Spleen (tissue), 11 donors: ENCODE measurements at regions not wholly inside any gene's neighbourhood (a gene's known extent, or its start where the extent isn't known, plus 50 kb on each side); places are given as distances from the start of the nearest gene placed in this dataset.
"Not testable (repeated sequence)": the region's sequence is repeated elsewhere in the genome, so short reads cannot be mapped to it uniquely, and the experiment has no call there.

ENCODE experiments used
- DNase-seq: peaks from one replicate; pipeline ENCODE4 v3.0.0-alpha.2; 2020
- H3K27ac ChIP-seq, 8 donors: fragments of 200-600 bp; sonication (generic) in 7 of 8; 1 replicate in 4 of 8; 2 replicates in 4 of 8; pipeline versions ENCODE4 v1.5.0 to v1.8.0; 2016 to 2021; ENCODE audit warnings: inconsistent platforms in 4 of 8, mild to moderate bottlenecking in 4 of 8, moderate library complexity in 1 of 8
- H3K27me3 ChIP-seq, 7 donors: fragments of 200-600 bp; sonication (generic) in 6 of 7; replicated peaks in 1 of 7; 1 replicate in 4 of 7; 2 replicates in 3 of 7; pipeline versions ENCODE4 v1.5.0 to v1.8.0; 2016 to 2021; ENCODE audit warnings: inconsistent platforms in 3 of 7, mild to moderate bottlenecking in 1 of 7
- H3K36me3 ChIP-seq, 6 donors: fragments of 200-600 bp; sonication (generic) in 5 of 6; 1 replicate in 4 of 6; 2 replicates in 2 of 6; pipeline versions ENCODE4 v1.5.0 to v1.8.0; 2016 to 2021; ENCODE audit warnings: inconsistent platforms in 2 of 6
- H3K4me1 ChIP-seq, 6 donors: fragments of 200-600 bp; sonication (generic) in 5 of 6; 1 replicate in 3 of 6; 2 replicates in 3 of 6; pipeline versions ENCODE4 v1.5.0 to v1.8.0; 2016 to 2021; ENCODE audit warnings: inconsistent platforms in 3 of 6
- H3K4me3 ChIP-seq, 8 donors: fragments of 200-600 bp; sonication (generic) in 7 of 8; 1 replicate in 4 of 8; 2 replicates in 4 of 8; pipeline versions ENCODE4 v1.5.0 to v1.8.0; 2016 to 2021; ENCODE audit warnings: inconsistent platforms in 4 of 8, mild to moderate bottlenecking in 4 of 8, moderate library complexity in 2 of 8
- H3K9me3 ChIP-seq, 8 donors: fragments of 200-600 bp; sonication (generic) in 7 of 8; 1 replicate in 4 of 8; 2 replicates in 4 of 8; pipeline versions ENCODE4 v1.5.0 to v1.8.0; 2016 to 2021; ENCODE audit warnings: inconsistent platforms in 4 of 8
- POLR2A ChIP-seq, 3 donors: fragments of 450-650 bp; IDR thresholded peaks; one replicate each; pipeline ENCODE4 v1.5.1; 2017; ENCODE audit warnings: antibody characterized with exemption in 3 of 3, mild to moderate bottlenecking in 1 of 3
- POLR2AphosphoS5 ChIP-seq, 3 donors: sonication (generic); formaldehyde crosslinking; IDR thresholded peaks; one replicate each; pipeline ENCODE4 v1.5.1; 2017; ENCODE audit warnings: antibody characterized with exemption in 3 of 3
- WGBS, 5 donors: extraction: QIAGEN DNeasy Blood & Tissue Kit in 3 of 5; methylation state at CpG; one replicate each; pipeline versions ENCODE4 v1.1.5 to v1.1.7; 2013 to 2018; 5-methylcytosine and 5-hydroxymethylcytosine counted together
- intact Hi-C: fragments of 100-400 bp; cut with DNase I; formaldehyde crosslinking; loops from one replicate; pipeline ENCODE4 v1.15.0; 2023; ENCODE audit warnings: low total_unique reads
- TF ChIP-seq, protein P1 (sequence below), 11 experiments: fragments of 200-600 bp in 7 of 11; fragments of 450-650 bp in 4 of 11; sonication (generic) in 4 of 11; IDR thresholded peaks in 8 of 11; conservative IDR thresholded peaks in 3 of 11; 1 replicate in 7 of 11; 2 replicates in 4 of 11; pipeline versions ENCODE4 v1.4.0 to v1.8.0; 2016 to 2021; ENCODE audit warnings: antibody characterized with exemption in 11 of 11, inconsistent platforms in 4 of 11, mild to moderate bottlenecking in 1 of 11
- donor health status: healthy with polysubstance abuse.
- donor health status: DM: no; HTN: no; CAD: no; lungs with moderate emphysema.
- donor health status: DM: no; HTN: no; CAD: no.
- donor health status: Bipolar disorder and iron deficiency.
- donor health status: healthy.
- donor health status: DM: no; HTN: no; CAD: no.
- donor health status: DM: yes; HTN: yes; CAD: no.

DNA sequence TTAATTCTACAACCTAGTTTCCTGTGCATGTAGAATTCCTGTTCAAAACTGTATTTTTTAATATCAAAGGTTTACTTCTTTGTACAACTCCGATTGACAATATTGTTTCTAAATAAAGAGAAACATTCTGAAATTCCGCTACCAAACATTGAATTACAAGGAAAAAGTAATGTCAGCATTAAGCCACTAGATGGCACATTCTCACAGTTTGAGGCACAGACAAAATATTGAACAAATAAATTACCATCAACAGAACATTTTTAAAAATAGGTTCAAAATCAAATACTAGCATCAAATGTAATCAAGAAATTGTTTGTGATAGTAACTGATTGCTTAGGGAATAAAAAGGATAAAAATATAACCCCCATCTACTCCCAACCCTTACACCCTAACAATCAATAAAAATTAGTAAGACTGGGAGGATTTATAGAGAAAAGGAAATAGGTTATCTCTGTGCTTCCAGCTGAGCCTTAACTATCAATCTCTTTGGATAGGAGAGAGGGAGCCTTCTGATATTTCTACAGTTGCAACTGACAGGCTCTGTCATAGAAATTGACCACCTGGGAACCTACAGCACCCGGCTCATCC lies 86.6 kb upstream of the C7orf33 start:
- Histone ChIP-seq H3K27ac (no peak overlapping the region), H3K4me3 (no peak overlapping the region), H3K4me1 (peaks cover 0 to 7% (median 0%) of the 10 kb centered on the region in 6 donors), H3K27me3 (peaks cover 0 to 4% (median 0%) of the 10 kb centered on the region in 7 donors), H3K9me3 (no peaks in the 10 kb centered on the region), H3K36me3 (no peaks in the 10 kb centered on the region)
- intact Hi-C loops = loop anchor here (5.0 kb wide), 1 partner anchor 458 kb away; no protein-coding TSS in a partner anchor
- DNase-seq = no peak
- 31 to 39% (median 35%) methylated on average over 3 of the region's 3 CpGs for WGBS, 5 donors
- no peak for TF ChIP-seq POLR2A (IDR thresholded peaks at IDR 0.05)
- TF ChIP-seq POLR2AphosphoS5 (IDR thresholded peaks at IDR 0.05) = no peak
- TF ChIP-seq, protein P1, sequence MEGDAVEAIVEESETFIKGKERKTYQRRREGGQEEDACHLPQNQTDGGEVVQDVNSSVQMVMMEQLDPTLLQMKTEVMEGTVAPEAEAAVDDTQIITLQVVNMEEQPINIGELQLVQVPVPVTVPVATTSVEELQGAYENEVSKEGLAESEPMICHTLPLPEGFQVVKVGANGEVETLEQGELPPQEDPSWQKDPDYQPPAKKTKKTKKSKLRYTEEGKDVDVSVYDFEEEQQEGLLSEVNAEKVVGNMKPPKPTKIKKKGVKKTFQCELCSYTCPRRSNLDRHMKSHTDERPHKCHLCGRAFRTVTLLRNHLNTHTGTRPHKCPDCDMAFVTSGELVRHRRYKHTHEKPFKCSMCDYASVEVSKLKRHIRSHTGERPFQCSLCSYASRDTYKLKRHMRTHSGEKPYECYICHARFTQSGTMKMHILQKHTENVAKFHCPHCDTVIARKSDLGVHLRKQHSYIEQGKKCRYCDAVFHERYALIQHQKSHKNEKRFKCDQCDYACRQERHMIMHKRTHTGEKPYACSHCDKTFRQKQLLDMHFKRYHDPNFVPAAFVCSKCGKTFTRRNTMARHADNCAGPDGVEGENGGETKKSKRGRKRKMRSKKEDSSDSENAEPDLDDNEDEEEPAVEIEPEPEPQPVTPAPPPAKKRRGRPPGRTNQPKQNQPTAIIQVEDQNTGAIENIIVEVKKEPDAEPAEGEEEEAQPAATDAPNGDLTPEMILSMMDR (IDR thresholded peaks at IDR 0.05 in 8 of 11, conservative IDR thresholded peaks at IDR 0.05 in 3 of 11) = peak; percentile 53 to 86 (median 70)

DNA sequence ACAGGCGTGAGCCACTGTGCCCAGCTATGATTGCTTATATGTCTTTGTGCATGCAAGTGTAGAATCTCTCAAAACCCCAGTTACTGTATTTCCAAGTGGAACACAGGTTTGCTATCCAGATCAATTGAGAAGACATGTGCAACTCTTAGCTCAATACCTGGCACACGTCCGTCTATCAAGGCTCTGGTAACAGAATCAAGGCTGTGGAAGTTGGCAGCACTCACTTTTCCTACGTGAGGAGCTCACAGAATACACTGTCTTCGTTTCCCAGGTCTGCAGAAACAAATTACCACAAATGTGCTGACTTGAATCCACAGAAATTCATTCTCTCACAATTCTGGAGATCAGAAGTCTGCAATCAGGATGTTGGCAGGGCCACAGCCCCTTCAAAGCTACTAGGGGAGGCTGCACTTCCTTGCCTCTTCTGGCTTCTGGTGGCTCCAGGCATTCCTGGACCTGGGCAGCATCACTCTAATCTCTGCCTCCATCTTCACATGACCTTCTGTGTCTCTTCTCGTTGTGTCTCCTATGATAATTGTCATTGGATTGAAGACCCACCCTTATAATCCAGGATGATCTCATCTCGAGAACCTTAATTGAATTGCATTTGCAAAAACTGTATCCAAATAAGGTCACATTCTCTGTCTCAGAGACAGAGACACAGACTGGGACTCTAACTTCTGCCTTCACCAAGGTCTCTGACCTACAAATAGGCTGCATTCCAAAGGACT lies 84.8 kb upstream of the C7orf33 start:
- intact Hi-C loops = no loop called here
- WGBS, 5 donors = 69 to 84% (median 77%) methylated on average over 7 of the region's 7 CpGs
- Histone ChIP-seq H3K4me3 (no peak overlapping the region), H3K27ac (no peak overlapping the region), H3K9me3 (no peaks in the 10 kb centered on the region), H3K4me1 (peaks cover 0 to 7% (median 0%) of the 10 kb centered on the region in 6 donors), H3K36me3 (no peaks in the 10 kb centered on the region), H3K27me3 (peaks cover 0 to 4% (median 0%) of the 10 kb centered on the region in 7 donors)
- DNase-seq = no peak
- TF ChIP-seq, protein P1 (IDR thresholded peaks at IDR 0.05 in 8 of 11, conservative IDR thresholded peaks at IDR 0.05 in 3 of 11) = no peak
- TF ChIP-seq POLR2A (IDR thresholded peaks at IDR 0.05) (no peak), POLR2AphosphoS5 (IDR thresholded peaks at IDR 0.05) (no peak)

DNA sequence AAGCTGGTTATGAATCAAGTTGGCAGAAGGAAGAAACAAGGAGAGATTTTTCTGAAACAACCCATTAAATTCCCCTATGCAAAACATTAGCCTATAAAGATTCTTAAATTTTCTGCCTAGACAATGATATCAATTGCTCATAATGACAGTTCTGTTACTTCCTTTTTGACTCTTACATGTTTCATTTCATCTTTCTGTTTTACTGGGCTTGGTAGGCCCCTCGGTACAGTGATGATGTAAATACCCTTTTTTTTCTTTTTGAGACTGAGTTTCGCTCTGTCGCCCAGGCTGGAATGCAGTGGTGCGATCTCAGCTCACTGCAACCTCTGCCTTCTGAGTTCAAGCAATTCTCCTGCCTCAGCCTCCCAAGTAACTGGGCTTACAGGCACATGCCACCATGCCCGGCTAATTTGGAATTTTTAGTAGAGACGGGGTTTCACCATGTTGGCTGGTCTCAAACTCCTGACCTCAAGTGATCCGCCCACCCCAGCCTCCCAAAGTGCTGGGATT lies 83.4 kb upstream of the C7orf33 start:
- H3K4me3 ChIP-seq, H3K4me1 ChIP-seq, DNase-seq, intact Hi-C loops, H3K36me3 ChIP-seq, H3K9me3 ChIP-seq, H3K27ac ChIP-seq, H3K27me3 ChIP-seq: not testable (repeated sequence)
- 64 to 83% (median 66%) methylated on average over 7 of the region's 7 CpGs for WGBS, 5 donors

DNA sequence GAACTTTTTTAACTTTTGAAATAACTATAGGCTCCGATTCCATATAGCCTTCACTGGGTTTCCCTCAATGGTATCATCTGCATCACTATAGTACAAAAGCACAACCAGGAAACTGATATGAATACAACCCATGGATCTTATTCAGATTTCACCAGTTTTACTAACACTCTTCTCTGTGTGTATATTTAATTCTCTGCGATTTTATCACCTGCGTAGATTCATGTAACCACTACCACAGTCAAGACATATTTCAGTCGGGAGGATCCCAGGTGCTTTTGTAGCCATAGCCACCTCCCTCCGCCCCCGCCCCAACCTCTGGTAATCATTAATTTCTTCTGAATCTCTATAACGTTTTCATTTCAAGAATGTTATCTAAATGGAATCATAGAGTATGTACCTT lies 82.8 kb upstream of the C7orf33 start:
- no peak overlapping the region for H3K27ac ChIP-seq
- no peaks in the 10 kb centered on the region for H3K27me3 ChIP-seq
- TF ChIP-seq POLR2A (IDR thresholded peaks at IDR 0.05) = no peak
- TF ChIP-seq POLR2AphosphoS5 (IDR thresholded peaks at IDR 0.05) = no peak
- TF ChIP-seq, protein P1 (IDR thresholded peaks at IDR 0.05 in 8 of 11, conservative IDR thresholded peaks at IDR 0.05 in 3 of 11) = no peak
- H3K4me3 ChIP-seq = no peak overlapping the region
- 78 to 83% (median 80%) methylated on average over 7 of the region's 7 CpGs for WGBS, 5 donors
- peaks cover 0 to 4% (median 0%) of the 10 kb centered on the region in 6 donors for H3K4me1 ChIP-seq
- no peaks in the 10 kb centered on the region for H3K36me3 ChIP-seq
- no peak for DNase-seq
- H3K9me3 ChIP-seq = no peaks in the 10 kb centered on the region
- intact Hi-C loops = no loop called here
